C4-2B (cell line): ENCODE measurements at regions not wholly inside any gene's neighbourhood (a gene's known extent, or its start where the extent isn't known, plus 50 kb on each side); places are given as distances from the start of the nearest gene placed in this dataset.

ENCODE experiments used
- CTCF ChIP-seq: fragments of 450-650 bp; conservative IDR thresholded peaks from 2 replicates; pipeline ENCODE4 v1.5.1; 2017; ENCODE audit warnings: mild to moderate bottlenecking
- ZFX ChIP-seq: fragments of 450-650 bp; IDR thresholded peaks from 2 replicates; pipeline ENCODE4 v1.6.1; 2017

GRCh38 chr3:191141728-191142127, 57.3 kb upstream of the OSTN start:
- TF ChIP-seq CTCF, result no peak
- no peak for TF ChIP-seq ZFX
